ENCODE measurements at regions not wholly inside any gene's neighbourhood (a gene's known extent, or its start where the extent isn't known, plus 50 kb on each side); places are given as distances from the start of the nearest gene placed in this dataset.

DNA sequence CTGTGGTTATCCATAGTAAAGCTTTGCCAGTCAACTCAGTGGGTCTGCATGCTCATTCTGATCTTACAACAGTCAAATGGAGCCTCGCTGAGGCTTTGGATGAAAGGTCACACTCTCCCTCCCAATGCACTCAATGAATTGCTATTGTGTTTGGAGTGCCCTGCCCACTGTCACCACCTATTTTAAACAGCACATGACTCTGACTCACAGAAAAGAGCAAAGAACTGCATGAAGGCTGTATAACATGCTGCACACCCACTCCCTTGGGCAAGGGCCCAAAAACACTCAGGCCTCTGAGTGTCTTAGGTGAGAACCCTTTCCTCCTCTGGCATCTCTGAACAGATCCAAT, 118.7 kb upstream of the CCDC112 start:
- TF ChIP-seq POLR2A (IDR thresholded peaks at IDR 0.05) (no peak), CTCF (IDR thresholded peaks at IDR 0.05) (no peak)
- intact Hi-C loops (cut with DNase I; ENCODE audit: low total_unique reads) = no loop called here

GRCh38 chr5:115414406-115415142, 118.1 kb upstream of the CCDC112 start:
- no peaks in the 10 kb centered on the region for H3K36me3 ChIP-seq (ENCODE audit: low read depth, missing control alignments)
- intact Hi-C loops (cut with DNase I; ENCODE audit: low total_unique reads) = no loop called here
- WGBS, 2 donors = 73 to 81% methylated on average over 5 of the region's 5 CpGs
- H3K4me3 ChIP-seq = no peak overlapping the region
- H3K9me3 ChIP-seq = no peaks in the 10 kb centered on the region
- no peaks in the 10 kb centered on the region for H3K27me3 ChIP-seq
- TF ChIP-seq POLR2A (IDR thresholded peaks at IDR 0.05) (no peak), CTCF (IDR thresholded peaks at IDR 0.05) (no peak)
- no peak for DNase-seq
- no peak overlapping the region for H3K27ac ChIP-seq
- no peaks in the 10 kb centered on the region for H3K4me1 ChIP-seq

More for the DNA sequence above, 118.7 kb upstream of the CCDC112 start:
- Histone ChIP-seq H3K27ac (no peak overlapping the region), H3K4me1 (no peaks in the 10 kb centered on the region), H3K9me3 (no peaks in the 10 kb centered on the region), H3K4me3 (no peak overlapping the region), H3K36me3 (ENCODE audit: low read depth, missing control alignments) (no peaks in the 10 kb centered on the region), H3K27me3 (no peaks in the 10 kb centered on the region)
- no peak for DNase-seq
- WGBS, 2 donors = 67 to 78% methylated on average over 1 of the region's 1 CpG

- H3K4me3 ChIP-seq = no peak overlapping the region
- intact Hi-C loops (cut with DNase I; ENCODE audit: low total_unique reads) = no loop called here
- H3K27me3 ChIP-seq = no peaks in the 10 kb centered on the region
- H3K4me1 ChIP-seq = no peaks in the 10 kb centered on the region
- H3K36me3 ChIP-seq (ENCODE audit: low read depth, missing control alignments) = no peaks in the 10 kb centered on the region
- DNase-seq = no peak
- 83 to 84% methylated on average over 1 of the region's 1 CpG for WGBS, 2 donors
- TF ChIP-seq POLR2A (IDR thresholded peaks at IDR 0.05) = no peak
- no peak for TF ChIP-seq CTCF (IDR thresholded peaks at IDR 0.05)
- no peaks in the 10 kb centered on the region for H3K9me3 ChIP-seq
- H3K27ac ChIP-seq = no peak overlapping the region
Measured at GRCh38 chr5:115413651-115414050, 117.2 kb upstream of the CCDC112 start.

- 90 to 94% methylated on average over 2 of the region's 2 CpGs for WGBS, 2 donors
- intact Hi-C loops (cut with DNase I; ENCODE audit: low total_unique reads) = no loop called here
- TF ChIP-seq POLR2A (IDR thresholded peaks at IDR 0.05) (no peak), CTCF (IDR thresholded peaks at IDR 0.05) (no peak)
- H3K27me3 ChIP-seq = no peaks in the 10 kb centered on the region
- H3K4me1 ChIP-seq = no peaks in the 10 kb centered on the region
- H3K9me3 ChIP-seq = no peaks in the 10 kb centered on the region
- no peak overlapping the region for H3K4me3 ChIP-seq
- no peak for DNase-seq
- no peak overlapping the region for H3K27ac ChIP-seq
- H3K36me3 ChIP-seq (ENCODE audit: low read depth, missing control alignments) = no peaks in the 10 kb centered on the region
Measured at GRCh38 chr5:115409094-115409493, 112.6 kb upstream of the CCDC112 start.

All from testis (tissue), 2 donors.